CD4-positive, alpha-beta T cell treated with Interleukin-15 for 4 hours (primary cell): ENCODE measurements at regions not wholly inside any gene's neighbourhood (a gene's known extent, or its start where the extent isn't known, plus 50 kb on each side); places are given as distances from the start of the nearest gene placed in this dataset.
"Not testable (repeated sequence)": the region's sequence is repeated elsewhere in the genome, so short reads cannot be mapped to it uniquely, and the experiment has no call there.

Experiments
- DNase-seq: peaks from one replicate; pipeline ENCODE4 v3.0.0-alpha.2; 2020; ENCODE audit warnings: low spot score

DNA sequence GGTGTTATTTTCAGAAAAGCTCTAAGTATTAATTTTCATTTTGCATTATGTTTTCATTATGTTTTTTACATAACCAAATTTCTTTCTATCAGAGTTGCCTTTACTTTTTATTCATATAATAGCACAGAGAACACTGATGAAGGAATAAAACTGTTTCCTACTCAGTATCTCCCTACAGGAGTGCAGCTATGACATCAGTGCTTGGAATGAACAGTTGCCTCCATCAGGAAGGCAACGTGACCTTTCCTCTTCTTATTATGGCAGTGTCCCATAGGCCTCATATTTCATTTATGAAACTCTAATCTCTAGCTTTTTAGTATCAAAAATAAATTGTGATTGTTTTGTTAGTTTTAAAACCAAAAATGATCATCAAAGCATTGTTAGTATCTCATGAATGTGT lies 712.8 kb downstream of the CD109 start:
- DNase-seq = no peak

GRCh38 chr6:74404366-74404765 lies 708.4 kb downstream of the CD109 start:
- no peak for DNase-seq

DNA sequence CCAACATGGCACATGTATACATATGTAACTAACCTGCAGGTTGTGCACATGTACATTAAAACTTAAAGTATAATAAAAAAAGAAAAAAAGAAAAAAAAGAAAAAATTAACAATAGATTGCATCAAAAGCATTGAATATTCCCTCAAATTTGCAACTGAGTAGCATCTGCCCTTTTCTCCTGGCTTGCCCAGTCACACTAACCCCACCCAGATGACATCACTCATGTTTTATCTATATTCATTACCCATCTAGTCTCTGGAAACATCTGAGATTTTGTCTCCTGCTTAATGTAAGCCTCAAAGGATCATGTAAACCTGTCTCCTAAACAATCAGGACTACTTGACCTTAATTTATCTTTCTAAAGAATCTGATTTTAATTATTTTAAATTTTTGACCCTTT lies 706.8 kb downstream of the CD109 start:
- no peak for DNase-seq

DNA sequence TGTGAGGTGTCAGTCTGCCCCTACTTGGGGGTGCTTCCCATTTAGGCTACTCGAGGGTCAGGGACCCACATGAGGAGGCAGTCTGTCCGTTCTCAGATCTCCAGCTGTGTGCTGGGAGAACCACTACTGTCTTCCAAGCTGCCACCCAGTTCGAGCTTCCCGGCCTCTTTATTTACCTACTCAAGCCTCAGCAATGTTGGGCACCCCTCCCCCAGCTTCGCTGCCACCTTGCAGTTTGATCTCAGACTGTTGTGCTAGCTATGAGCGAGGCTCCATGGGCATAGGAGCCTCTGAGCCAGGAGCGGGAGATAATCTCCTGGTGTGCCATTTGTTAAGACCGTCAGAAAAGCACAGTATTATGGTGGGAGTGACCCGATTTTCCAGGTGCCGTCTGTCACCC lies 682.4 kb downstream of the CD109 start:
- not testable (repeated sequence) for DNase-seq

- no peak for DNase-seq
Observed at GRCh38 chr6:74369556-74369993, 673.6 kb downstream of the CD109 start.

DNA sequence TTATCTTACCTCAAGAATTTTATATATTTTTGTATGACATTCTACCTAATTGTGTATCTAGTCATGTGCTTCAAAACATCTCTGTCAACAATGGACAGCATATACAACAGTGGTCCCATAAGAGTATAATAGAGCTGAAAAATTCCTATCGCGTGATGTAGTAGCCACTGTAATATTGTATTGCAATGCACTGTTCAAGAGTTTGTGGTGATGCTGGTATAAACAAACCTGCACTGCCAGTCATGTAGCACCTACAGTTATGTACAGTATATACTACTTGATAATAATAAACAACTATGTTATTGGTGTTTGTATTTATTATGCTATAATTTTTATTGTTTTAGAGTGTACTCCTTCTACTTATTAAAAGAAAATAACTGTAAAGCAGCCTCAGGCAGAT lies 672.7 kb downstream of the CD109 start:
- no peak for DNase-seq

DNA sequence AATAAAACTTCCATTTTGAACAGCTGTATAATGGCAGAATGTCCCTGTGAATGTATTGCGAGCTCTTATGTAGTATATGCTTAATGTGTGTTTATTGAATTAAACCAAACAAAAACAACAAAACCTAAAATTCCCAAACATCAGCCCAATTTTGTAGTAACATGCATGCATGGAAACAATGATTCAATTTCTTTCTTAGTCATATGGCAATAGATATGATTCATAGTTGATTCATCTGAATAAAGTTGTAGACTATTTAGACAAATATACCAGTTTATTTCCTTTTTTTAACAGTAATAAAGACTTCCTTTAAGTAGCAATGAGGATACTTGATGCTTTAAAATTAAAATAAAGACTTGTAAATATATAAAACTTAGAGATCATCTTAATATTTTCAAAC lies 670.6 kb downstream of the CD109 start:
- DNase-seq = no peak

DNA sequence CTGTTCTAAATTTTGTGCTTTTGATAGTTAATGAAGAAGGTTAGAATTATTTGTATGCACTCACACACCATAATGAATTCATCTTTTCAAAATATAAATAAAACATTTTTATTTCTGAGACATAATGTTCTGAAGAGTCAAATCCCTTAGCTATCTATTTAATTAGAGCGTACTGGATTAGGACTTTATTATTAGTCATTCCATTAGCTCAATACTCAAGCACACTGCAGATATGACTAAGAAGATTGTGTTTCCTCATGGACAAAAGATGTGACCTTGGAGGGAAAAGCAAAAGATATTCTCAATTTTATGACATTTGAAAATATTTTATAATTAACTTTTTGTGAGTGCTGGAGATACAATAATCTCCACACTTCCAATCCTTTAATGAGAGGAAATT lies 666.4 kb downstream of the CD109 start:
- DNase-seq = no peak

DNA sequence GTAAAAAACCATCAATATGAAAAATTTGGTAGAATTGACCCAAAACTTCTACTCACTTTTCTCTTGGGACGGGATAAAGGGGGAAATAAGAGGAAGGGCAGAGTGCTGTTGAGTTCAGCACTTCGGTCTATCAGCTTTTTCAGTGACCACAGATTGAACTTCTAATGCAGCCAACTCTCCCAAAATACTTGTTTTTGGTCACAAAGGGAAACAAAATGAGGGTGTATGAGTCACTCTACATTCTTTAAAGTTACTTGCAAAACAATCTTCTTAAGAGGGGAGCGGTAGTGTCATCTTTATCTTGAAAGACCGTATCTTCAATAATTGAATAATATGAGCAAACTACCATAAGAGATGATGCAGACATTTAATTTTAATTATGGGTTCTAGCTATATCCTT lies 661.3 kb downstream of the CD109 start:
- DNase-seq = no peak

GRCh38 chr6:74356391-74356790 lies 660.4 kb downstream of the CD109 start:
- no peak for DNase-seq

GRCh38 chr6:74346936-74347535 lies 651.0 kb downstream of the CD109 start:
- DNase-seq = no peak

- DNase-seq = no peak
Observed at GRCh38 chr6:74343804-74344203, 647.8 kb downstream of the CD109 start.

- not testable (repeated sequence) for DNase-seq
Observed at GRCh38 chr6:74343321-74343720, 647.3 kb downstream of the CD109 start.

- DNase-seq = no peak
Observed at GRCh38 chr6:74334722-74335121, 638.7 kb downstream of the CD109 start.

DNA sequence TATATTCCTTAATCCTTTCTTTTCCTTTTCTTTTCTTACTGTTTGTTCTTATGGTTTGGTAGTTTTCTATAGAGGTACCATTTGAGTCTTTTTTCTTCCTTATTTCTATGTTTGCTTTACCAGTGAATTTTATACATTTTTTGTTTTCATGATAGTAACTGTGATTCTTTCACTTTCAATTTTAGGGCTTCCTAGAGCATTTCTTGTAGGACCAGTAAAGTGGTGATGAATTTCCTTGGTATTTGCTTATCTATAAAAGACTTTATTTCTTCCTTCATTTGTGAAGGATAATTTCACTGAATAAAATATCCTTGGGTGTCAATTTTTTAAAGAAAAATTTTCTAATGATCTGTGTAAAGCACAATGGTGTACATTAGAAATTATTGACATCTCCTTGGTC lies 637.4 kb downstream of the CD109 start:
- DNase-seq = no peak

- DNase-seq = no peak
Observed at GRCh38 chr6:74320715-74321114, 624.7 kb downstream of the CD109 start.

- DNase-seq = no peak
Observed at GRCh38 chr6:74320074-74320473, 624.1 kb downstream of the CD109 start.

- no peak for DNase-seq
Observed at GRCh38 chr6:74319292-74319691, 623.3 kb downstream of the CD109 start.

DNA sequence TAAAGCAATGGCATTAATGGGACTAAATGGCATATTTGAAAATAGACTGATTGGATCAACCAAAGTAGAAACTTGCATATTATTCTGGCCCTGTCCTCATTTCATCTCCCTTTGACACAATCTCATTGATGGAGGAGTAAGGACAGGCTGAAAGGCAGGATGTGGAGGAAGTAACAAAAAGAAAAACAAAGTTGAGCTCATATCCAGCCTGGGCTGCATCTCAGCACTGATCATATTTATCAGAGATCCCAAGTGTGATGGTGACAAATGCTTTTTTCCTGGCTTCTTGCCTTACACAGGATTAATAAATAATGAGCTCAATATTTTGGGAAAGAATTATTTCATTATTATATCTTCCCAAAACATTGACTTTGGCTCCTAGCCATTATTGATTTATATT lies 622.7 kb downstream of the CD109 start:
- no peak for DNase-seq

- no peak for DNase-seq
Observed at GRCh38 chr6:74312081-74312480, 616.1 kb downstream of the CD109 start.

- DNase-seq = no peak
Observed at GRCh38 chr6:74311431-74311830, 615.4 kb downstream of the CD109 start.

GRCh38 chr6:74289884-74290283 lies 593.9 kb downstream of the CD109 start:
- DNase-seq = no peak

DNA sequence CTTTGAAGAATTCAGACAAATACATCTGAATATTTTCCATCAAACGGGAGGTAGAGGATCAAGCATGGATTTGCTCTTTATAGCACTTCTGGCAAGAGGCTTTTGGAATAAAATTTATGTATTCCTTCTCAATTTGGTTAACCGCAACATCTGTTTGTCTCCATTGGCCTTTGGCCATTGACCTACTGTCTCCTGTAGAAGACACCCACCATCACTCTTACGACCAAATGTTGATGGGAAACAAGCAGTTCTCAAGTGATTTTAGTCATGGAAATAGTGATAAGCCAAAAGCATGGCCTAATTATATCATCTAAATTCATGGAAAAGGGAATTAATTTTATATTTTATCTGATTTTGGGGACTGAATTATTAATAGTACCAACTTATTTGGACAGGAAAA lies 591.9 kb downstream of the CD109 start:
- no peak for DNase-seq

GRCh38 chr6:74287441-74287840 lies 591.4 kb downstream of the CD109 start:
- no peak for DNase-seq

DNA sequence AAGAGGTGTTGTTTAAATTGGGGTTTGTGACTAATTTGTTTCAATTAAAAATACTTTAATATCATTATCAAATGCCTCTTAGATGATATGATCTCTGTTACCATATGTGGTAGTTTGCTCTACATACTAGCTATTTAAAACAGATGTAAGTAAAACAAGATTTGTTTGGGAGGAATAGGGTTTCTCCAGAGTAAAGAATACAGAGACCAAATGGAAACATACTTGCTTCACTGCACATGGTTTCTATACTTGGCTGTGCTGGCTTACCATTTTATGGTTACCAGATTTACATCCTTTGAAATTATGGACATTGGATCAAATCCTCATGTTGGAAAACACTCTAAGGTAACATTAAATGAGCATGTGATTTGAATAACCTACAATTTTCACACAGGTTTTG lies 588.3 kb downstream of the CD109 start:
- no peak for DNase-seq
